IMR-90 (cell line): ENCODE measurements at regions not wholly inside any gene's neighbourhood (a gene's known extent, or its start where the extent isn't known, plus 50 kb on each side); places are given as distances from the start of the nearest gene placed in this dataset.

Source experiments
- ATAC-seq: fragments of 200-7000 bp; cut with Tn5 transposase; 2 replicates; pipeline ENCODE4 v1.9.1; 2020; ENCODE audit warnings: low read depth, mild to moderate bottlenecking, moderate library complexity
- BruUV-seq: library from RNA; stranded (reverse); fragments of 400-500 nt; replicated peaks from 2 replicates; lab custom pipeline; 2021; lab: Mats Ljungman, UMichigan
- CTCF ChIA-PET: fragments of 300-600 bp; formaldehyde crosslinking; extraction: SDS; loops from one replicate; lab custom pipeline; 2021; ENCODE audit warnings: antibody characterized with exemption; lab: Yijun Ruan, JAX
- POLR2A ChIA-PET: fragments of 300-600 bp; sonication (Branson Sonifier 250); formaldehyde crosslinking; loops from one replicate; lab custom pipeline; 2022; ENCODE audit warnings: antibody characterized with exemption; ENCODE audit not compliant: unreplicated experiment; lab: Charles Lee
- DNase-seq: peaks from one replicate; pipeline ENCODE4 v3.0.0; 2013
- H2AFZ ChIP-seq: replicated peaks from 2 replicates; pipeline ENCODE3; 2013; ENCODE audit warnings: low read length, mild to moderate bottlenecking; ENCODE audit not compliant: poor library complexity
- H2AK5ac ChIP-seq: 2 replicates; pipeline ENCODE4 v1.6.1; 2013; ENCODE audit warnings: low read depth, low read length, inconsistent platforms
- H2AK9ac ChIP-seq: replicated peaks from 2 replicates; pipeline ENCODE3; 2013; ENCODE audit warnings: mild to moderate bottlenecking, low read depth, low read length, moderate library complexity; ENCODE audit not compliant: poor library complexity
- H2BK120ac ChIP-seq: 2 replicates; pipeline ENCODE4 v1.6.1; 2013; ENCODE audit warnings: low read depth, low read length, inconsistent platforms
- H2BK15ac ChIP-seq: 3 replicates; pipeline ENCODE4 v1.6.1; 2013; ENCODE audit warnings: low read depth, low read length, inconsistent platforms
- H2BK20ac ChIP-seq: 2 replicates; pipeline ENCODE4 v1.6.1; 2013; ENCODE audit warnings: low read depth, mild to moderate bottlenecking, inconsistent platforms, low read length, moderate library complexity
- H2BK5ac ChIP-seq: 2 replicates; pipeline ENCODE4 v1.6.1; 2013; ENCODE audit warnings: mild to moderate bottlenecking, low read depth, low read length, inconsistent platforms; ENCODE audit not compliant: poor library complexity, severe bottlenecking
- H3K14ac ChIP-seq: replicated peaks from 2 replicates; pipeline ENCODE4 v1.6.1; 2013; ENCODE audit warnings: low read depth, low read length, inconsistent platforms
- H3K18ac ChIP-seq: 2 replicates; pipeline ENCODE4 v1.6.1; 2013; ENCODE audit warnings: low read depth, low read length, control low read depth
- H3K23ac ChIP-seq: 2 replicates; pipeline ENCODE4 v1.6.1; 2013; ENCODE audit warnings: low read depth, low read length, inconsistent platforms
- H3K27ac ChIP-seq: 2 replicates; pipeline ENCODE4 v1.5.1; 2013; ENCODE audit warnings: mild to moderate bottlenecking, control low read depth, low read length; ENCODE audit not compliant: insufficient read depth
- H3K27me3 ChIP-seq: 2 replicates; pipeline ENCODE4 v1.6.1; 2013; ENCODE audit warnings: low read length; ENCODE audit not compliant: control insufficient read depth, insufficient read depth
- H3K36me3 ChIP-seq: 2 replicates; pipeline ENCODE4 v1.6.1; 2013; ENCODE audit warnings: low read length, mixed read lengths; ENCODE audit not compliant: control insufficient read depth, insufficient read depth
- H3K4ac ChIP-seq: 2 replicates; pipeline ENCODE4 v1.6.1; 2013; ENCODE audit warnings: low read depth, low read length, inconsistent platforms
- H3K4me1 ChIP-seq: 2 replicates; pipeline ENCODE4 v1.6.1; 2013; ENCODE audit warnings: low read length, mixed read lengths; ENCODE audit not compliant: control insufficient read depth, insufficient read depth
- H3K4me2 ChIP-seq: 2 replicates; pipeline ENCODE4 v1.6.1; 2013; ENCODE audit warnings: low read depth, mild to moderate bottlenecking, control low read depth, low read length, moderate library complexity
- H3K4me3 ChIP-seq: 2 replicates; pipeline ENCODE4 v1.5.1; 2013; ENCODE audit warnings: low read depth, mild to moderate bottlenecking, control low read depth, low read length, moderate library complexity; ENCODE audit not compliant: insufficient read depth
- H3K56ac ChIP-seq: 2 replicates; pipeline ENCODE4 v1.6.1; 2013; ENCODE audit warnings: low read length, inconsistent platforms; ENCODE audit not compliant: insufficient read depth; ENCODE audit errors: extremely low read depth
- H3K79me1 ChIP-seq, 2 experiments: 2 replicates each; pipeline ENCODE4 v1.6.1; 2013; ENCODE audit warnings: low read length in 2 of 2, inconsistent platforms in 1 of 2, low read depth in 1 of 2
- H3K9ac ChIP-seq: 2 replicates; pipeline ENCODE4 v1.6.1; 2013; ENCODE audit warnings: low read depth, low read length, control low read depth
- H3K9me1 ChIP-seq: 2 replicates; pipeline ENCODE4 v1.6.1; 2013; ENCODE audit warnings: low read length, inconsistent platforms; ENCODE audit not compliant: insufficient read depth
- H3K9me3 ChIP-seq: 2 replicates; pipeline ENCODE4 v1.6.1; 2013; ENCODE audit warnings: low read length; ENCODE audit not compliant: control insufficient read depth, insufficient read depth
- H4K20me1 ChIP-seq: 2 replicates; pipeline ENCODE4 v1.6.1; 2013; ENCODE audit warnings: low read length, inconsistent platforms; ENCODE audit not compliant: insufficient read depth
- H4K5ac ChIP-seq: 2 replicates; pipeline ENCODE4 v1.6.1; 2013; ENCODE audit warnings: mild to moderate bottlenecking, low read depth, low read length, control low read depth
- H4K8ac ChIP-seq, 2 experiments: 2 replicates each; pipeline ENCODE4 v1.6.1; 2013; ENCODE audit warnings: low read depth in 2 of 2, low read length in 2 of 2, control low read depth in 1 of 2, inconsistent platforms in 1 of 2
- H4K91ac ChIP-seq: 2 replicates; pipeline ENCODE4 v1.6.1; 2013; ENCODE audit warnings: low read depth, low read length, inconsistent platforms; ENCODE audit not compliant: insufficient read depth
- POLR2A ChIP-seq: IDR thresholded peaks from 2 replicates; pipeline ENCODE4 v1.6.1; 2012; ENCODE audit warnings: mild to moderate bottlenecking, low read depth, low read length
- WGBS, 2 experiments: methylation state at CpG; one replicate each; pipeline versions ENCODE4 v1.1.5 to v1.1.7; 2013; ENCODE audit warnings: missing lambda C conversion rate in 2 of 2; ENCODE audit not compliant: insufficient read length in 1 of 2; ENCODE audit errors: extremely low coverage in 2 of 2; 5-methylcytosine and 5-hydroxymethylcytosine counted together
- dilution Hi-C: fragments of 300-500 bp; cut with HindIII; formaldehyde crosslinking; loops from one replicate; pipeline ENCODE4 v1.14.3; 2018; ENCODE audit warnings: low sequenced_read_pairs; ENCODE audit not compliant: unreplicated experiment
- in situ Hi-C: fragments of 300-500 bp; cut with MboI; formaldehyde crosslinking; loops from 3 replicates; pipeline ENCODE4 v1.14.3; 2019; ENCODE audit warnings: low sequenced_read_pairs, inconsistent platforms, mixed read lengths
- intact Hi-C: fragments of 100-400 bp; cut with micrococcal nuclease; formaldehyde crosslinking; loops from 2 replicates; pipeline ENCODE4 v1.10.0; 2022

DNA sequence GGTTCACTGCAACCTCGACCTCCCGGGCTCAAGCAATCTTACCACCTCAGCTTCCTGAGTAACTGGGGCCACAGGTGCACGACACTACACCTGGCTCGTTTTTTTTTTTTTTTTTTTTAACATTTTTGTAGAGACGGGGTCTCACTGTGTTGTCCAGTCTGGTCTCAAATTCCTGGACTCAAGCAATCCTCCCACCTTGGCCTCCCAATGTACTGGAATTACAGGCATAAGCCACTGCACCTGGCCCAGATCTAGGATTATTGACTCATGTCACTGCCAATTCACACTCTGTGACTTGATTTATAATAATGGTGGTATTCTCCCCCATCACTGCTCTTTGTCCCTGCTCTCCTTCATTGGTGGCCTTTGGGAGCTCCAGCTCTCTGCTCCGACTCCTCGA is 145.1 kb downstream of the PTPRU start:
- Histone ChIP-seq H3K4ac (no peak overlapping the region), H3K56ac (no peak overlapping the region), H2BK15ac (no peak overlapping the region), H3K36me3 (no peaks in the 10 kb centered on the region), H4K8ac (no peak overlapping the region), H2BK20ac (no peak overlapping the region), H3K9ac (no peak overlapping the region), H3K23ac (no peak overlapping the region), H3K18ac (no peak overlapping the region), H4K5ac (no peak overlapping the region), H3K9me3 (no peaks in the 10 kb centered on the region), H2BK5ac (no peak overlapping the region), H2AFZ (no peak overlapping the region), H3K27me3 (no peaks in the 10 kb centered on the region; the same call in none of the 2 replicates), H2AK5ac (no peak overlapping the region), H3K27ac (no peak overlapping the region), H2AK9ac (no peak overlapping the region), H3K9me1 (no peaks in the 10 kb centered on the region), H3K4me3 (no peak overlapping the region), H4K91ac (no peak overlapping the region), H3K4me2 (no peak overlapping the region), H3K14ac (no peak overlapping the region), H4K20me1 (no peaks in the 10 kb centered on the region), H2BK120ac (no peak overlapping the region), H3K79me1 (no peaks in the 10 kb centered on the region), H3K4me1 (no peaks in the 10 kb centered on the region)
- in situ Hi-C loops, result loop anchor here (10.0 kb wide), 1 partner anchor 137 kb away; no protein-coding TSS in a partner anchor
- TF ChIP-seq POLR2A, result no peak
- BruUV-seq, result no TSS peak
- DNase-seq, result no peak
- ChIA-PET CTCF (no interaction called here), POLR2A (no interaction called here)
- dilution Hi-C loops, result no loop called here
- intact Hi-C loops, result no loop called here
- ATAC-seq, result no peak
- WGBS, 2 experiments, result no CpG with 5 or more reads among the region's 7 CpGs
